ENCODE measurements at regions not wholly inside any gene's neighbourhood (a gene's known extent, or its start where the extent isn't known, plus 50 kb on each side); places are given as distances from the start of the nearest gene placed in this dataset.

DNA sequence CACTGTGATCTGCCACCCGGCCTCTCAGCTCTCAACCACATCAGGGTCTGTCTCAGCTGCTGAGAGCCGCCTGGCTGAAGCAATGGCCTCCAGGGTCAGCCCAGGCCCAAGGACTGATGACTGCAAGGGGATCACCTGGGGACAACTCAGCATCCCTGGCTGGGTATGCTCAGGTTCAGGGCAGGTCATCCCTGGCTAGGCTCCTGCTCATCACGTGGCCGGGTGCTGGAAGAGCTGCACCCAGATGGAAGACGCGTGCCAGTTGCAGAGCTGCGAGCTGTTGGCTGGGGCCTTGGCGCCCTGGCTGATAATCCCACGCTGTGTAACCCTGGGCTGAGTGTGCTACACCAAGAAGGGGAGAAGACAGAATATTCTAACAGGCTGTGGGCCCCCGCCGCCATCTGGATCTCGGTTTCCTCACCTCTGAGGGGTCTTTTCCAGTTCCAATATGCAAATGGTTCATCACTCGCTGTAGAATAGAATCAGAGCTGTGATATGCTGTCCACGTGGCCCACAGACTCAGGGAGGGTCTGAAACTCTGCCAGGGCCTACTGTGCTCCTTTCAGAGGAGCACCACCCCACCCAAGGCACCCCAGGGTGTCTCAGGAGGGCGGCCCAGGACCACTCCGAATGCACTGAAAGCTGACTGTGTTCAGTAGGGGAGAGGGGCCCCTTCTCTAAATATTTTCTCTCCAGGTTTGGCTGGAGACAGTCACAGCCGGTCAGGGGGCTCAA, 338.8 kb downstream of the BCOR start:
- H3K9me3 Mint-ChIP-seq: no peaks in the 10 kb centered on the region
- no peak overlapping the region for H3K4me3 Mint-ChIP-seq
- no peaks in the 10 kb centered on the region for H3K36me3 Mint-ChIP-seq (ENCODE audit: low read depth)
- H3K4me1 Mint-ChIP-seq: no peaks in the 10 kb centered on the region
- TF ChIP-seq, protein P1, sequence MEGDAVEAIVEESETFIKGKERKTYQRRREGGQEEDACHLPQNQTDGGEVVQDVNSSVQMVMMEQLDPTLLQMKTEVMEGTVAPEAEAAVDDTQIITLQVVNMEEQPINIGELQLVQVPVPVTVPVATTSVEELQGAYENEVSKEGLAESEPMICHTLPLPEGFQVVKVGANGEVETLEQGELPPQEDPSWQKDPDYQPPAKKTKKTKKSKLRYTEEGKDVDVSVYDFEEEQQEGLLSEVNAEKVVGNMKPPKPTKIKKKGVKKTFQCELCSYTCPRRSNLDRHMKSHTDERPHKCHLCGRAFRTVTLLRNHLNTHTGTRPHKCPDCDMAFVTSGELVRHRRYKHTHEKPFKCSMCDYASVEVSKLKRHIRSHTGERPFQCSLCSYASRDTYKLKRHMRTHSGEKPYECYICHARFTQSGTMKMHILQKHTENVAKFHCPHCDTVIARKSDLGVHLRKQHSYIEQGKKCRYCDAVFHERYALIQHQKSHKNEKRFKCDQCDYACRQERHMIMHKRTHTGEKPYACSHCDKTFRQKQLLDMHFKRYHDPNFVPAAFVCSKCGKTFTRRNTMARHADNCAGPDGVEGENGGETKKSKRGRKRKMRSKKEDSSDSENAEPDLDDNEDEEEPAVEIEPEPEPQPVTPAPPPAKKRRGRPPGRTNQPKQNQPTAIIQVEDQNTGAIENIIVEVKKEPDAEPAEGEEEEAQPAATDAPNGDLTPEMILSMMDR (IDR thresholded peaks at IDR 0.05): no peak
- no peaks in the 10 kb centered on the region for H3K27me3 Mint-ChIP-seq
- intact Hi-C loops (cut with micrococcal nuclease): no loop called here
- ATAC-seq (ENCODE audit: low read depth) (no peak), DNase-seq (no peak)
- ChIA-PET CTCF (no interaction called here), POLR2A (no interaction called here)
- H3K27ac Mint-ChIP-seq: no peak overlapping the region

DNA sequence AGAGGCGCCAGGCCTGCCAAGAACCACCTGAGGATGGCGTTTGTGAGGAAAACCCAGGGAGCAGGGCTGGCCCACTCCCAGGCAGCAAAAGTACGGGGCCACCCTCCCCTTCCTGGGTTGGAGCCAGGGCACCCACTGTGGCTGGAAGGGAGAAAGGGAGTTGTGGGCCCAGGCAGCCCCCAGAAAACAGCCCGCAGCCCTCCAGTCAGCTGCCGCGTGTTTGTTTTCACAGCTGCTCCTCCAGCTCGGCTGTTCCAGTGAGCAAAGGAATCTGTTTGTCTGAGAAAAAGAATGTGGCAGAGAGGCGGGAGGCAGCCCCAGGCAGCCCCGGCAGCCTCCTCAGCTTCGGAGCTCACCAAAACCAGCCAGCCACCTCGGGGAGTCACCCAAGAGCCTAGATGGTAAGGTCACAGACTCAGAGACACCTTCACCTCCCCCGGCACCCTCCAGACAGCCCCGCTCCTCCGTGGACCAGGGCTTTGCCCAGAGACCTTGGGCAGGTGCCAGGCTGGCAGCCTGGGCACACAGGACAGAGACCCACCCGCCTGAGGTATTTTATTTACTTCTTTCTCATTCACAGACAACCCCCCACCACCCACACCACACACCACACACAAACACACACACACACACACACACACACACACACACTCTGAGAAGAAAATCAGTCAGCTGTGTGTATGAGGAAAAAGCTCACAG, 338.1 kb downstream of the BCOR start:
- H3K9me3 Mint-ChIP-seq: no peaks in the 10 kb centered on the region
- no peaks in the 10 kb centered on the region for H3K36me3 Mint-ChIP-seq (ENCODE audit: low read depth)
- ATAC-seq (ENCODE audit: low read depth) (no peak), DNase-seq (no peak)
- H3K4me1 Mint-ChIP-seq: no peaks in the 10 kb centered on the region
- intact Hi-C loops (cut with micrococcal nuclease): no loop called here
- ChIA-PET POLR2A (no interaction called here), CTCF (no interaction called here)
- no peaks in the 10 kb centered on the region for H3K27me3 Mint-ChIP-seq
- TF ChIP-seq, protein P1 (IDR thresholded peaks at IDR 0.05): no peak
- H3K27ac Mint-ChIP-seq: no peak overlapping the region
- H3K4me3 Mint-ChIP-seq: no peak overlapping the region

DNA sequence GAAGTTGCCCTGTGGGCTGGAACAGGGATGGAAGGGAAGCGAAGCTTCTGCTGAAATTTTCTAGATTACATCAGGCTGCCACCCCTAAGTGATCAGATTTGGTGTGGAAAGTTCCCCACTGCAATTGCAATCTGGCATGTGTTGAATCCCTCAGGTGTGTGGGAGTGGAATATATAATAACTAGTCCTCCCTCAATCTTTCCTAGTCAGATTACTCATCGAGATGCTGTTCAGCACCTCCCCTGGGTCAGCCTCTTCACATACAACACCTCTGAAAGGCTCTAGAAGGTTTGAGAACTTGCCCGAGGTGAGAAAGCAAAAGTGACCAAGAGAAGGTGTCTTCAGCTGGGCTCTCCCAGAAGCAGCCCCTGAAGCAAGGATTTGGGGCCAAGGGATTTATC, 336.8 kb downstream of the BCOR start:
- intact Hi-C loops (cut with micrococcal nuclease): no loop called here
- ChIA-PET POLR2A (no interaction called here), CTCF (no interaction called here)
- DNase-seq (no peak), ATAC-seq (ENCODE audit: low read depth) (no peak)
- Mint-ChIP-seq H3K4me1 (no peaks in the 10 kb centered on the region), H3K9me3 (no peaks in the 10 kb centered on the region), H3K27ac (no peak overlapping the region), H3K36me3 (ENCODE audit: low read depth) (no peaks in the 10 kb centered on the region), H3K27me3 (no peaks in the 10 kb centered on the region), H3K4me3 (no peak overlapping the region)
- TF ChIP-seq, protein P1 (IDR thresholded peaks at IDR 0.05): no peak

DNA sequence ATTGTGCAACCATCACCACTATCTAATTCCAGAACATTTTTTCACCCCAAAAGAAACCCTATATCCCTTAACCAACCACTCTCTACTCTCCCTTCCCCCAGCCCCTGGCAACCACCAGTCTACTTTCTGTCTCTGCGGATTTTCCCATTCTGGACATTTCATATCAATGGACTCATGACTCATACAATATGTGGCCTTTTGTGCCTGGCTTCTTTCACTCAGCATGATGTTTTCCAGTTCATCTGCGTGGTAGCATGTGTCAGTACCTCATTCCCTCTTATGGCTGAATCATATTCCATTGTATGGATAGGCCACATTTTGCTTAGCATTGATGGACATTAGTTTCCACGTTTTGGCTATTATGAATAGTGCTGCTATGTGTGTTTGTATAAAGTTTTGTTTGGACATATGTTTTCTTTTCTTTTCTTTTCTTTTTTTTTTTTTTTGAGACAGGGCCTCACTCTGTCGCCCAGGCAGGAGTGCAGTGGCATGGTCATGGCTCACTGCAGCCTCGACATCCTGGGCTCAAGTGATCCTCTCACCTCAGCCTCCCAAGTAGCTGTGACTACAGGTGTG, 335.4 kb downstream of the BCOR start:
- Mint-ChIP-seq H3K4me1 (no peaks in the 10 kb centered on the region), H3K27me3 (no peaks in the 10 kb centered on the region), H3K4me3 (no peak overlapping the region), H3K9me3 (no peaks in the 10 kb centered on the region), H3K36me3 (ENCODE audit: low read depth) (no peaks in the 10 kb centered on the region), H3K27ac (no peak overlapping the region)
- no peak for ATAC-seq (ENCODE audit: low read depth)
- TF ChIP-seq, protein P1 (IDR thresholded peaks at IDR 0.05): no peak
- ChIA-PET CTCF (no interaction called here), POLR2A (no interaction called here)
- intact Hi-C loops (cut with micrococcal nuclease): no loop called here
- DNase-seq: no peak

DNA sequence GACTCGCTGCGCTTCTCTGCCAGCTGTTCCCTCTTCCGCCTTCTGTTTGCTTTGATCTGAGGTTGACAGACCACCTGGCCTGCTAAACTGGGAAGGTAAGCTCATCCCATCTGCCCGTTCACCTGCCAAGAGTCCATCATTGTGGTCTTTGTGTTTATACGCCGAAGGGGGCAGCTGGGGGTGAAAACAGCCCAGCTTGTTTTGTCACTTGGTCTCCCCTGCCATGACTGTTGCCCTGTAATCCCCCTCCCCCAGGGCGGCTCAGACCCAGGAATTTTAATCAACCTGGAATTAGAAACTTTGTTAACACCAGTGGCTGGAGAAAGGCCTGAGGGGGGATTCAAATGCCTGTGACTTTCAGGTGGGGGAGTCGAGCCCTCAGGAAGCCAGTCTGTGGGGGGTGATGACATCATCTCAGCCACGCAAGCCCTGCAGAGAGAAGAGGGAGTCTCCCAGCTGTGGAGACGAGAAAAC, 333.3 kb downstream of the BCOR start:
- H3K27ac Mint-ChIP-seq: no peak overlapping the region
- CTCF ChIA-PET: no interaction called here

More for the DNA sequence above, 333.3 kb downstream of the BCOR start:
- TF ChIP-seq, protein P1 (IDR thresholded peaks at IDR 0.05): no peak
- H3K27me3 Mint-ChIP-seq: no peaks in the 10 kb centered on the region
- intact Hi-C loops (cut with micrococcal nuclease): no loop called here
- no peaks in the 10 kb centered on the region for H3K4me1 Mint-ChIP-seq
- ATAC-seq (ENCODE audit: low read depth) (no peak), DNase-seq (no peak)
- POLR2A ChIA-PET: no interaction called here
- no peaks in the 10 kb centered on the region for H3K9me3 Mint-ChIP-seq
- no peaks in the 10 kb centered on the region for H3K36me3 Mint-ChIP-seq (ENCODE audit: low read depth)
- H3K4me3 Mint-ChIP-seq: no peak overlapping the region
